Kasumi-1 (cell line): ENCODE measurements at regions not wholly inside any gene's neighbourhood (a gene's known extent, or its start where the extent isn't known, plus 50 kb on each side); places are given as distances from the start of the nearest gene placed in this dataset.
"Not testable (repeated sequence)": the region's sequence is repeated elsewhere in the genome, so short reads cannot be mapped to it uniquely, and the experiment has no call there.

Experiments used
- DNase-seq, 2 experiments: peaks; one replicate each; lab custom pipeline; 2025; lab: John Stamatoyannopoulos, UW

DNA sequence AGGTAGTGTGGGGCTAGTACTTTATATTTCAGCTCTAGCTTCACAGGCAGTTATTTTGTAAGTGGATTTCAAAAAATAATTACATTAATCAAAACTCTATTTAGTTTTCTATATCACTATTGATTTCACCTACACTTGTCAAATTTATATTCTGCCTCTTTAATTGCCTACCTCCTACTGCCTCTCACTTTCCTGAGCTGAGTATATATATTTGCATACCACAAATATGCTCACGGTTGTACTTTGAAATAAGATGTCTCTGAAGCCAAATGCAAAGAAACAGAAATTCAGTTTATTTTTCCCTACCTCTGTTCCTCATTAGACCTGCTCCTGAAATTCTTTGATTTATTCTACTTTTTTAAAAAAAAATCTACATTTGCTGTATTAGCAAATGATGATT lies 309.3 kb upstream of the TGFBR2 start:
- no peak for DNase-seq

DNA sequence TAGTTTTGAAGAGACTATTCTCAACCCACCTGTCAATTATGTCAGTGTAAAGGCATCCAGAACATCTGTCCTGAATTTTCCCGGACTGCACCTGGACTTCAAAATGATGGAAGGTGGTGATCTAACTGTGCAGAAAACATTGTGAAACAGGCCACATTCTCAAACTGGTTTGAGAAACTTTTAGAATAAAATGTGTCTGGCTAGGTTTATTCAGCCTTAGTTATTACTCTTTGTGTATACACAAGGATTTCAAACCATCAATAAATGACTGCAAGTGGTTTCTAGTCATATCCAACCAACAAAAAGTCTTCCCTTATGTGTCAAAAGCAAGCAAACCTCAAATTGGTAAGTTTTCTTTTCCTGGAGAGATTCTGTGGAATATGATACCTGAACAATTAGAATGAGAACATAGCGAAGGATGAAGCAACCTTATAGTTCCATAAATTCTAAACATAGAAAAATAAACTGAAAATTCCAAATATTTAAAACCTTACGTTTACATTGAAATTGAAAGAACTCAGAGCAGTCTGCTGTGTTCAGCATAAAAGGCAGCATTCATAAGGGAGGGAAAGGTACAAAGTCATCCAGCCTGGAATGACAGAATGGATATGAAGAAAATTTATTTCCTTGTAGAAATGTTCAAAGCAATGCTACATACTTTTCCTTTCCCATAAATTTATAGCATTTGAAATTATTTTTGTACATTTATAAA lies 306.6 kb upstream of the TGFBR2 start:
- no peak for DNase-seq

DNA sequence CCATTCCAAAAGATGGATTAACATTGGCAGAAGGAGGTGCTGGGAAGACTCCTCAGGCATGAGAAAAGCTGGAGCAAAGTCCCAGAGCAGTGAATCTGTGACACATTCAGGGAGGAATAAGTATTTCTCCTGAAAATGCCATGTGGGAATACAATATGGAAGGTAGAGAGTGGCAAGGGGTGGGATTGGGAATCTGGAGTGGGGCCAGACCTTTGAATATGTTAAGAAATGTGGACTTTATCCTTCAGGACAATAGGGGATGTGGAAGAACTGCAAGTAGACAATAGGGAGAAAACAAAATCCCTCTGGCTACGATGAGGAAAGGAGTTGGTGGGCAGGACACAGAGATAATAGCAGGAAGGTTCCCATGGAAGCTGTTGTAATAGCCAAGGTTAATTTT lies 305.6 kb upstream of the TGFBR2 start:
- no peak for DNase-seq

GRCh38 chr3:30302027-30302426 lies 304.4 kb upstream of the TGFBR2 start:
- DNase-seq, result no peak

GRCh38 chr3:30303770-30304169 lies 302.6 kb upstream of the TGFBR2 start:
- no peak for DNase-seq

- DNase-seq, result no peak
These were observed 301.4 kb upstream of the TGFBR2 start for GRCh38 chr3:30305021-30305420.

DNA sequence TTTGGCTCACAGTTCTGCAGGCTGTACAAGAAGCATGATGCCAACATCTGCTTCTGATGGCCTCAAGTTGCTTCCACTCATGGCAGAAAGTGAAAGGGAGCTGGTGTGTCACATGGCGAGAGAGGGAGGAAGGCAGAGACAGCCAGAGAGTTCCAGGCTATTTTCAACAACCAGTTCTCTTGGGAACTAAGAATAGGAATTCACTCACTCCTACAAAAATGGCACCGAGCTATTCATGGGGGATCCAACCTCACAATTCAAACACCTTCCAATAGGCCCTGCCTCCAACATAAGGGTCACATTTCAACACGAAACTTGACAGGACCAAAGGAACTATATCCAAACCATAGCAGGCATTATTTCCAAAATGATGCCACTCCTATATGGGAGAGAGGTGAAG lies 299.5 kb upstream of the TGFBR2 start:
- DNase-seq, result no peak

- no peak for DNase-seq
These were observed 298.9 kb upstream of the TGFBR2 start for GRCh38 chr3:30307372-30307950.

GRCh38 chr3:30308131-30308530 lies 298.3 kb upstream of the TGFBR2 start:
- DNase-seq, result no peak

GRCh38 chr3:30309961-30310954 lies 296.1 kb upstream of the TGFBR2 start:
- DNase-seq, result no peak

- no peak for DNase-seq
These were observed 294.6 kb upstream of the TGFBR2 start for GRCh38 chr3:30311781-30312180.

- no peak for DNase-seq
These were observed 292.6 kb upstream of the TGFBR2 start for GRCh38 chr3:30313840-30314239.

- DNase-seq, result no peak
These were observed 291.6 kb upstream of the TGFBR2 start for GRCh38 chr3:30314757-30315325.

DNA sequence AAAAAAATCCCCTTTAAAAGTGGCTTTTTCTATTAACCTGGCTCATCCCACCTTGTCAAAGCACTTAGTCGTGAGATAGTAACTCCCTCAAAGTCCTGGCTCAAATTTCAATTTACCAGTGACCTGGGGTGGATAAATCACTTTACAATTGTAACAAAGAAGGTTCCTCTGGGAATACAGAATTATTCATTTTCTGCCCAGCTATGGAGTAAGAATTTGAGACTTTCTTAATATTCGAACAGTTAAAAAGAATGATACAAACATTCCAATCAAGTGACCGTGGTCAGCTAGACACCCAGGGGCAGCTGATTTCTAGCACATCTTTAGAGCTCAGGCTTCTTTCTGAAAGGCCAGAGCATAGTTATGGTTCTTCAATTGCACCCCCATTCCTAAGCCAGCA lies 291.0 kb upstream of the TGFBR2 start:
- no peak for DNase-seq

GRCh38 chr3:30317561-30317960 lies 288.8 kb upstream of the TGFBR2 start:
- DNase-seq, result no peak

DNA sequence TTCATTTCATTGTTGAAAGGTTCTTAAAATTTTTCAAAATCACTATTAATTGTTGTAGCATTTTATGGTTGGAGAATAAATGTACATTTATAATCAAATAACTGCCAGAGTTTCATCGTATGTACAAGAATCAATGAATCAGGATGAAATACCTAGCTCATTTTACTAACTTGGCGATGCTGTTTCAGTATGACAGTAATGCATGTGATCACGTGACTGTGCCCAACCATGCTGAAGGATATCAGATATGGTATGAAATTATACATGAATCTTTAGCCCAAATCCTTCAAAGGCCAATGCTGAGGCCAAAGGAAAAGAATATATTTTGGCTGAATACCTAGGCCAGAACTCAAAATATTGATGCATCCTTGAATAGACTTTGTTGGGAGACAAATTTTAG lies 288.3 kb upstream of the TGFBR2 start:
- no peak for DNase-seq

GRCh38 chr3:30319713-30320112 lies 286.7 kb upstream of the TGFBR2 start:
- peak; percentile 64 to 70 for DNase-seq

- no peak for DNase-seq
These were observed 286.0 kb upstream of the TGFBR2 start for GRCh38 chr3:30320392-30320791.

- no peak for DNase-seq
These were observed 285.3 kb upstream of the TGFBR2 start for GRCh38 chr3:30321065-30321464.

- DNase-seq, result not testable (repeated sequence)
These were observed 282.8 kb upstream of the TGFBR2 start for GRCh38 chr3:30323649-30324048.

DNA sequence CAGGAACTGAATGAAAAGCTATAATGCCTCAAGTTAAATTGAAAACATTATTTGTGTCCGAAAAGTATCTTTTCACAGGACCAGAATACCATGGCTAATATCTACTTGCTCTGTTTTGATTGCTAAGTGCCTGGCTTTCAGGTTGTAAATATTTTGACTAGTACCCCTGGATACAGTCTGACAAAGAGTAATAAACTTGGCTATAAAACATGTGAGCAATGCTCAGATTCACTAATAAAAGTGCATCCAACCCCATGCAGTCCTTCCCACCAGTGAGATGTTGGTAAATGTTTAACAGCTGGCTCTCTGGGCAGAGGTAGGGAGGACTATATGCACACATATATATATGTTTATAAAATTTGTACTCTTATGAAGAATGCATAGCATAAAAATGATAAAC lies 281.8 kb upstream of the TGFBR2 start:
- DNase-seq, result no peak

DNA sequence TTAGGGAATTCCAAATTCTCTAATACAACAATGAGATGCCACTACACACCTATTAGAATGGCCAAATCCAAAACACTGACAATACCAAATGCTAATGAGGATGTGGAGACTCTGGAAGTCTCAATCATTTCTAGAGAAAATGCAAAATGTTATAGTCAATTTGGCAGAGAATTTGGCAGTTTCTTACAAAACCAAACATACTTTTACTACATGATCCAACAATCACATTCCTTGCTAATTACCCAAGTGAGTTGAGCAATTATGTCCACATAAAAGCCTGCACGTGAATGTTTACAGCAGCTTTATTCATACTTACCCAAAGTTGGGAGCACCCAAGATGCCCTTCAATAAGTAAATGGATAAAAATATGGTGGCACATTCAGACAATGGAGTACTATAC lies 278.4 kb upstream of the TGFBR2 start:
- not testable (repeated sequence) for DNase-seq
